BLaER1 (cell line): ENCODE measurements at regions not wholly inside any gene's neighbourhood (a gene's known extent, or its start where the extent isn't known, plus 50 kb on each side); places are given as distances from the start of the nearest gene placed in this dataset.

ENCODE experiments used
- H3K27ac ChIP-seq: shearing (Covaris generic); formaldehyde crosslinking; 2 replicates; pipeline ENCODE4 v1.8.1; 2022
- H3K27me3 ChIP-seq: shearing (Covaris generic); formaldehyde crosslinking; 2 replicates; pipeline ENCODE4 v1.8.1; 2022
- H3K36me3 ChIP-seq: shearing (Covaris generic); formaldehyde crosslinking; 2 replicates; pipeline ENCODE4 v1.8.1; 2022
- H3K4me1 ChIP-seq: shearing (Covaris generic); formaldehyde crosslinking; 2 replicates; pipeline ENCODE4 v1.8.1; 2022
- H3K4me2 ChIP-seq: shearing (Covaris generic); formaldehyde crosslinking; 2 replicates; pipeline ENCODE4 v1.8.1; 2022
- H3K4me3 ChIP-seq: shearing (Covaris generic); formaldehyde crosslinking; 2 replicates; pipeline ENCODE4 v1.8.1; 2022
- H3K9ac ChIP-seq: shearing (Covaris generic); formaldehyde crosslinking; 2 replicates; pipeline ENCODE4 v1.8.1; 2022
- H3K9me3 ChIP-seq: shearing (Covaris generic); formaldehyde crosslinking; 2 replicates; pipeline ENCODE4 v1.8.1; 2022
- H4K20me1 ChIP-seq: shearing (Covaris generic); formaldehyde crosslinking; 2 replicates; pipeline ENCODE4 v1.8.1; 2022
- Cebpa-rat ChIP-seq: shearing (Covaris generic); IDR thresholded peaks from 2 replicates; pipeline ENCODE4 v1.8.1; 2022

DNA sequence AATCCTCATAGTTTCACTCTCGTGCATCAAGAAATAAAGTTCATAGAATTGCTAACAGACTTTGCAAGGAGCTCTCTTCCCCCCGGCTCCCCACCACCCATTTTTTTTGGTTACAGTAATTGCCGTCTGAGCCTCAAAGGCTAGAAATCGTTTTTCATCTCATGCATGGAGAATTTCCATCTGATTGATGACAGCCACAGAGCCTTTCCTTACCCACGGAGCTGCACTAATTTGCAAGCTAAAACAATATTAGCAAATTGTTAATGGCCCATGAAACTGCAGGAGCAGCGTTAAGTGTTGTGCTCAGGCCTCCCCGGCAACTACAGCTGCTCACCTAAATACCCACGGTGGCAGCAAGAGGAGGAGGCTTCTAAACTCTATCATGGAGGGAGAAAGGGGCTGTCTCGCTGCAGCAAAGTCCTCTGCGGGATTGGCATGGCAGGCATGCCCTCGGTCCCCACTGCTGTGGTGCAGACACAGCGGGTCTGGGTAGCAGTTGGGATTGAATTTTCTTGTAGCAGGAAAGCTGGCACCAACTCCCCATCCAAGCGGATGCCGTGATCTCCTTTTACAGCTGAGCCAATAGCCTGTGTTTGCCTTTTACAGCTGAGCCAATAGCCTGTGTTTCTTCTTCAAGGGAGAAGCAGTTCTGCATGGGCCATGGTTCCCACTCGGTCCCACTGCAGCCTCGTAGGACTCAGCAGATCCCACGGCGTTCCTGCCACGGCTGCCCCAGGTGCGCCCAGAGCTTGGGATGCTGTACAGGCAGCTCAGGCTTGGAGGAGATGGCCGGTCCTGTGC is 412.3 kb downstream of the BRD1 start:
- Histone ChIP-seq H3K9ac (no peak overlapping the region), H3K27me3 (no peaks in the 10 kb centered on the region)

DNA sequence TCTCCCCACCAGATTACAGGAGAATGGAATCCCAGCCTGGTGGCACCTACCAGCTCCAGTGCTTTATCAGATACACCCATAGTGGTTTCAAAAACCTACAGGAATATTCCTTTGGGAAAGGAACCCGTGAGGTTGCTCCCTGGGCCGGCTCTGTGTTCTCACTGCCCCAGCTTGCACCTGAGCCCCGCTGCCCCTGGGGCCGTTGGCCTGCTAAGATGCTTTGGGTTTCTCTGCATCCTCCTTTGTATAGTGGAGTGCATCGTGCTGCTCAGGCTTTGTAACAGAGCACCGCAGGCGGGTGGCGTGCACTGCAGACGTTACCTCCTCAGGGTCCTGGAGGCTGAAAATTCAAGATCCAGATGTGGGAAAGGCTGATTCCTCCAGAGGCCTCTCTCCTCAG is 414.1 kb downstream of the BRD1 start:
- Histone ChIP-seq H3K4me2 (no peak overlapping the region), H3K9me3 (peaks cover 16% of the 10 kb centered on the region), H3K27ac (no peak overlapping the region), H3K36me3 (no peaks in the 10 kb centered on the region), H3K4me1 (peaks cover 3% of the 10 kb centered on the region), H4K20me1 (no peaks in the 10 kb centered on the region), H3K9ac (no peak overlapping the region), H3K4me3 (no peak overlapping the region), H3K27me3 (no peaks in the 10 kb centered on the region)
- TF ChIP-seq Cebpa-rat: no peak

More for the DNA sequence above, 412.3 kb downstream of the BRD1 start:
- Histone ChIP-seq H3K4me2 (no peak overlapping the region), H3K36me3 (no peaks in the 10 kb centered on the region), H3K4me3 (no peak overlapping the region), H3K9me3 (peaks cover 7% of the 10 kb centered on the region; the same call in 1 of the 2 replicates), H3K4me1 (no peaks in the 10 kb centered on the region), H3K27ac (no peak overlapping the region), H4K20me1 (no peaks in the 10 kb centered on the region)
- no peak for TF ChIP-seq Cebpa-rat

GRCh38 chr22:49413146-49413545 is 414.5 kb downstream of the BRD1 start:
- Histone ChIP-seq H4K20me1 (no peaks in the 10 kb centered on the region), H3K4me3 (no peak overlapping the region), H3K9ac (no peak overlapping the region), H3K9me3 (peaks cover 16% of the 10 kb centered on the region), H3K36me3 (no peaks in the 10 kb centered on the region), H3K27me3 (no peaks in the 10 kb centered on the region), H3K4me2 (no peak overlapping the region), H3K27ac (no peak overlapping the region), H3K4me1 (peaks cover 7% of the 10 kb centered on the region)
- no peak for TF ChIP-seq Cebpa-rat

- H3K4me3 ChIP-seq: no peak overlapping the region
- H3K9ac ChIP-seq: no peak overlapping the region
- peaks cover 16% of the 10 kb centered on the region for H3K9me3 ChIP-seq
- no peak overlapping the region for H3K4me2 ChIP-seq
- no peaks in the 10 kb centered on the region for H3K27me3 ChIP-seq
- no peaks in the 10 kb centered on the region for H4K20me1 ChIP-seq
- no peak overlapping the region for H3K27ac ChIP-seq
- no peaks in the 10 kb centered on the region for H3K36me3 ChIP-seq
- no peak for TF ChIP-seq Cebpa-rat
- peaks cover 13% of the 10 kb centered on the region for H3K4me1 ChIP-seq
Measured at GRCh38 chr22:49412236-49412635, 415.4 kb downstream of the BRD1 start.

- no peak overlapping the region for H3K4me2 ChIP-seq
- no peak overlapping the region for H3K4me3 ChIP-seq
- TF ChIP-seq Cebpa-rat: no peak
- no peaks in the 10 kb centered on the region for H3K27me3 ChIP-seq
- H3K9me3 ChIP-seq: peaks cover 16% of the 10 kb centered on the region
- H4K20me1 ChIP-seq: no peaks in the 10 kb centered on the region
- H3K27ac ChIP-seq: no peak overlapping the region
- no peaks in the 10 kb centered on the region for H3K36me3 ChIP-seq
- peaks cover 13% of the 10 kb centered on the region for H3K4me1 ChIP-seq
- no peak overlapping the region for H3K9ac ChIP-seq
Measured at GRCh38 chr22:49411236-49411635, 416.4 kb downstream of the BRD1 start.

- H3K27me3 ChIP-seq: no peaks in the 10 kb centered on the region
- no peaks in the 10 kb centered on the region for H4K20me1 ChIP-seq
- H3K9me3 ChIP-seq: peaks cover 16% of the 10 kb centered on the region
- H3K9ac ChIP-seq: no peak overlapping the region
- H3K4me3 ChIP-seq: no peak overlapping the region
- peak overlapping the region; percentile 47 for H3K4me2 ChIP-seq
- TF ChIP-seq Cebpa-rat: no peak
- no peaks in the 10 kb centered on the region for H3K36me3 ChIP-seq
- H3K4me1 ChIP-seq: peaks cover 20% of the 10 kb centered on the region
- no peak overlapping the region for H3K27ac ChIP-seq
Measured at GRCh38 chr22:49408102-49408836, 419.4 kb downstream of the BRD1 start.

DNA sequence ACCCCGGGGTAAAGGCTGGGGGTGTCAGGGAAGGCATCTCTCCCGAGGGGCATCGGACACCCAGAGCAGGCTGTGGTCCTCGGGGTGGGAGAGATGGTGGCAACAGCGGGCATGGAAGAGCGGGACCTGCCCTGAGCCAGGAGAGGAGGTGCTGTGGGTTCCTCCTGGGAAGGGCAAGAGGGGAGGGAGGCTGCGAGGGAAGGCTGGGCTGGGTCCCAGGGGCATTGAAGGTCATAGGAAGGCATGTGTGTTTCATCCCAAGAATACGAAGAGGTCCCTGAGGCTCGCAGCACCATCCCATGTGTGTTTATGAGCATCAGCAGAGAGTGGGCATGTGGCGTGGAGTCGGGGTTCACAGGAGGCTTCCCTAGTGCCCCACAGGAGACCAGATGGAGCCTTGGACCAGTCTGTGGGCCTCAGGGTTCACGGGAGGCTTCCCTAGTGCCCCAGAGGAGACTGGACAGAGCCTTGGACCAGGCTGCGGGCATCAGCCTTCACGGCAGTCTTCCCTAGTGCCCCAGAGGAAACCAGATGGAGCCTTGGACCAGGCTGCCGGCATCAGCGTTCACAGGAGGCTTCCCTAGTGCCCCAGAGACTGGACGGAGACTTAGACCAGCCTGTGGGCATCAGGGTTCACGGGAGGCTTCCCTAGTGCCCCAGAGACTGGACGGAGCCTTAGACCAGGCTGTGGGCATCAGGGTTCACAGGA is 420.6 kb downstream of the BRD1 start:
- no peak overlapping the region for H3K4me3 ChIP-seq
- TF ChIP-seq Cebpa-rat: no peak
- H3K9ac ChIP-seq: no peak overlapping the region
- no peak overlapping the region for H3K4me2 ChIP-seq
- no peaks in the 10 kb centered on the region for H3K36me3 ChIP-seq
- no peak overlapping the region for H3K27ac ChIP-seq
- no peaks in the 10 kb centered on the region for H3K27me3 ChIP-seq
- H3K9me3 ChIP-seq: peaks cover 16% of the 10 kb centered on the region
- H3K4me1 ChIP-seq: peaks cover 20% of the 10 kb centered on the region
- no peaks in the 10 kb centered on the region for H4K20me1 ChIP-seq

- no peak overlapping the region for H3K9ac ChIP-seq
- H3K9me3 ChIP-seq: peaks cover 16% of the 10 kb centered on the region
- no peaks in the 10 kb centered on the region for H3K27me3 ChIP-seq
- no peaks in the 10 kb centered on the region for H3K36me3 ChIP-seq
- no peak overlapping the region for H3K4me2 ChIP-seq
- no peaks in the 10 kb centered on the region for H4K20me1 ChIP-seq
- peaks cover 24% of the 10 kb centered on the region for H3K4me1 ChIP-seq
- H3K4me3 ChIP-seq: no peak overlapping the region
- no peak overlapping the region for H3K27ac ChIP-seq
- TF ChIP-seq Cebpa-rat: no peak
Measured at GRCh38 chr22:49406047-49406650, 421.5 kb downstream of the BRD1 start.

DNA sequence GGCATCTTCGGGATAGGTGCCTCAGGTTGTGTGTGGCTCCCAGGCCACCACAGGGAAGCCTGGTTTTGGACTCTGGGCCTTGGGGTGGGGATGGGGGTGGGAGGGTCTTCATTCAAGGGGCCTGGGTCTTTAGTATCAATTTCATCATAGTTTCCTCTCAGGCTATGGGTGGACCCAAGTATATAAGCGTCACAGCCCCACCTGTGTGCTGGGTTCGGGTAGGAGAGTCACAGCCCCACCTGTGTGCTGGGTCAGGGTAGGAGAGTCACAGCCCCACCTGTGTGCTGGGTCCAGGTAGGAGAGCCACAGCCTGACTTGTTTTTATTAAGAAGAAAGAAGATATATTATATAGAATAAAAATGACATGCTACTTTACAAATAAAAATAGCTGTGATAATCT is 422.1 kb downstream of the BRD1 start:
- TF ChIP-seq Cebpa-rat: no peak
- no peaks in the 10 kb centered on the region for H3K27me3 ChIP-seq

More for the DNA sequence above, 422.1 kb downstream of the BRD1 start:
- Histone ChIP-seq H4K20me1 (no peaks in the 10 kb centered on the region), H3K27ac (no peak overlapping the region), H3K4me2 (no peak overlapping the region), H3K36me3 (no peaks in the 10 kb centered on the region), H3K9me3 (peaks cover 14% of the 10 kb centered on the region), H3K4me1 (peaks cover 24% of the 10 kb centered on the region), H3K4me3 (no peak overlapping the region), H3K9ac (no peak overlapping the region)
